ENCODE measurements at regions not wholly inside any gene's neighbourhood (a gene's known extent, or its start where the extent isn't known, plus 50 kb on each side); places are given as distances from the start of the nearest gene placed in this dataset.
A peak's percentile ranks its signal among the peaks of the same experiment; 100 is the strongest.

- intact Hi-C loops (cut with DNase I; ENCODE audit: low total_unique reads): no loop called here
- H3K4me3 ChIP-seq: no peak overlapping the region
- no peak for DNase-seq
- H3K9me3 ChIP-seq: no peaks in the 10 kb centered on the region
- no peak overlapping the region for H3K27ac ChIP-seq
- 87 to 89% methylated on average over 4 of the region's 4 CpGs for WGBS, 2 donors
- H3K4me1 ChIP-seq: no peaks in the 10 kb centered on the region
- H3K36me3 ChIP-seq (ENCODE audit: low read depth, missing control alignments): no peaks in the 10 kb centered on the region
- no peak for TF ChIP-seq POLR2A (IDR thresholded peaks at IDR 0.05)
- TF ChIP-seq, protein P1, sequence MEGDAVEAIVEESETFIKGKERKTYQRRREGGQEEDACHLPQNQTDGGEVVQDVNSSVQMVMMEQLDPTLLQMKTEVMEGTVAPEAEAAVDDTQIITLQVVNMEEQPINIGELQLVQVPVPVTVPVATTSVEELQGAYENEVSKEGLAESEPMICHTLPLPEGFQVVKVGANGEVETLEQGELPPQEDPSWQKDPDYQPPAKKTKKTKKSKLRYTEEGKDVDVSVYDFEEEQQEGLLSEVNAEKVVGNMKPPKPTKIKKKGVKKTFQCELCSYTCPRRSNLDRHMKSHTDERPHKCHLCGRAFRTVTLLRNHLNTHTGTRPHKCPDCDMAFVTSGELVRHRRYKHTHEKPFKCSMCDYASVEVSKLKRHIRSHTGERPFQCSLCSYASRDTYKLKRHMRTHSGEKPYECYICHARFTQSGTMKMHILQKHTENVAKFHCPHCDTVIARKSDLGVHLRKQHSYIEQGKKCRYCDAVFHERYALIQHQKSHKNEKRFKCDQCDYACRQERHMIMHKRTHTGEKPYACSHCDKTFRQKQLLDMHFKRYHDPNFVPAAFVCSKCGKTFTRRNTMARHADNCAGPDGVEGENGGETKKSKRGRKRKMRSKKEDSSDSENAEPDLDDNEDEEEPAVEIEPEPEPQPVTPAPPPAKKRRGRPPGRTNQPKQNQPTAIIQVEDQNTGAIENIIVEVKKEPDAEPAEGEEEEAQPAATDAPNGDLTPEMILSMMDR (IDR thresholded peaks at IDR 0.05): no peak
- H3K27me3 ChIP-seq: no peaks in the 10 kb centered on the region
These were observed 150.2 kb upstream of the KCNH8 start for GRCh38 chr3:18998069-18998468.

DNA sequence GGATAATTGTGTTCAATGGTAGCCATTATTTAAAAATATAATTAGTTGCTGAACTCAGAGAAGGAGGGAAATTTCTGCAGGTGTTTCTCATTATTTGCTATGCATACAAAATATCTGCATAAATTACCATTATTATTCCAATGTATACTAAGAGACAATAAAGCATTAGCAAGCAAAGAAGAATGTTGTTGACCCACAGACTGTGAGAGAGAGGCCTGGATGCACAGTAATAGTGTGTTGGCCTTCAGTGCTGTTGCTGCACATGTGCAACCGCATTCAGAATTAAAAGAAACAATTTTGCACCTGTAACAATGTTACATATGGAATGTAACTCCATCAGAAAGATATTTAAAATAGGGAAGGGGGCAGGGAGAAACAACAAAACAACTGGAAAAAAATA is 155.6 kb upstream of the KCNH8 start:
- intact Hi-C loops (cut with DNase I; ENCODE audit: low total_unique reads): no loop called here
- 60 to 63% methylated on average over 1 of the region's 1 CpG for WGBS, 2 donors
- Histone ChIP-seq H3K36me3 (ENCODE audit: low read depth, missing control alignments) (no peaks in the 10 kb centered on the region), H3K9me3 (no peaks in the 10 kb centered on the region), H3K27ac (no peak overlapping the region), H3K4me1 (no peaks in the 10 kb centered on the region), H3K27me3 (no peaks in the 10 kb centered on the region), H3K4me3 (no peak overlapping the region)
- no peak for DNase-seq
- TF ChIP-seq, protein P1 (IDR thresholded peaks at IDR 0.05): no peak
- no peak for TF ChIP-seq POLR2A (IDR thresholded peaks at IDR 0.05)

- intact Hi-C loops (cut with DNase I; ENCODE audit: low total_unique reads): no loop called here
These were observed 159.0 kb upstream of the KCNH8 start for GRCh38 chr3:18989237-18989795.

GRCh38 chr3:18988614-18989229 is 159.6 kb upstream of the KCNH8 start:
- no peaks in the 10 kb centered on the region for H3K27me3 ChIP-seq
- no peaks in the 10 kb centered on the region for H3K9me3 ChIP-seq
- TF ChIP-seq, protein P1 (IDR thresholded peaks at IDR 0.05): peak; percentile 22 to 56 (median 48)
- no peak for TF ChIP-seq POLR2A (IDR thresholded peaks at IDR 0.05)
- H3K27ac ChIP-seq: no peak overlapping the region
- no peaks in the 10 kb centered on the region for H3K4me1 ChIP-seq
- H3K36me3 ChIP-seq (ENCODE audit: low read depth, missing control alignments): no peaks in the 10 kb centered on the region
- WGBS, 2 donors: 7 to 16% methylated on average over 4 of the region's 4 CpGs
- intact Hi-C loops (cut with DNase I; ENCODE audit: low total_unique reads): no loop called here
- DNase-seq: no peak
- H3K4me3 ChIP-seq: no peak overlapping the region

More at GRCh38 chr3:18989237-18989795, 159.0 kb upstream of the KCNH8 start:
- Histone ChIP-seq H3K9me3 (no peaks in the 10 kb centered on the region), H3K4me1 (no peaks in the 10 kb centered on the region), H3K27ac (no peak overlapping the region), H3K4me3 (no peak overlapping the region), H3K27me3 (no peaks in the 10 kb centered on the region), H3K36me3 (ENCODE audit: low read depth, missing control alignments) (no peaks in the 10 kb centered on the region)
- no peak for TF ChIP-seq POLR2A (IDR thresholded peaks at IDR 0.05)
- TF ChIP-seq, protein P1 (IDR thresholded peaks at IDR 0.05): no peak
- 28 to 41% methylated on average over 7 of the region's 7 CpGs for WGBS, 2 donors
- no peak for DNase-seq
